Lower leg skin (tissue), 3 donors: ENCODE measurements at regions not wholly inside any gene's neighbourhood (a gene's known extent, or its start where the extent isn't known, plus 50 kb on each side); places are given as distances from the start of the nearest gene placed in this dataset.

Experiments used
- CTCF ChIP-seq, 3 donors: fragments of 450-650 bp; IDR thresholded peaks; one replicate each; pipeline ENCODE4 v1.5.1; 2016; ENCODE audit warnings: antibody characterized with exemption in 3 of 3, mild to moderate bottlenecking in 3 of 3, moderate library complexity in 2 of 3
- POLR2A ChIP-seq, 2 donors: fragments of 450-650 bp; IDR thresholded peaks; one replicate each; pipeline ENCODE4 v1.6.1; 2016 to 2017; ENCODE audit warnings: antibody characterized with exemption in 2 of 2, mild to moderate bottlenecking in 1 of 2, moderate library complexity in 1 of 2

- no peak for TF ChIP-seq CTCF (IDR thresholded peaks at IDR 0.05)
- no peak for TF ChIP-seq POLR2A (IDR thresholded peaks at IDR 0.05)
Observed at GRCh38 chr17:51391982-51392654, 131.8 kb downstream of the UTP18 start.
